ENCODE measurements at regions not wholly inside any gene's neighbourhood (a gene's known extent, or its start where the extent isn't known, plus 50 kb on each side); places are given as distances from the start of the nearest gene placed in this dataset.

DNA sequence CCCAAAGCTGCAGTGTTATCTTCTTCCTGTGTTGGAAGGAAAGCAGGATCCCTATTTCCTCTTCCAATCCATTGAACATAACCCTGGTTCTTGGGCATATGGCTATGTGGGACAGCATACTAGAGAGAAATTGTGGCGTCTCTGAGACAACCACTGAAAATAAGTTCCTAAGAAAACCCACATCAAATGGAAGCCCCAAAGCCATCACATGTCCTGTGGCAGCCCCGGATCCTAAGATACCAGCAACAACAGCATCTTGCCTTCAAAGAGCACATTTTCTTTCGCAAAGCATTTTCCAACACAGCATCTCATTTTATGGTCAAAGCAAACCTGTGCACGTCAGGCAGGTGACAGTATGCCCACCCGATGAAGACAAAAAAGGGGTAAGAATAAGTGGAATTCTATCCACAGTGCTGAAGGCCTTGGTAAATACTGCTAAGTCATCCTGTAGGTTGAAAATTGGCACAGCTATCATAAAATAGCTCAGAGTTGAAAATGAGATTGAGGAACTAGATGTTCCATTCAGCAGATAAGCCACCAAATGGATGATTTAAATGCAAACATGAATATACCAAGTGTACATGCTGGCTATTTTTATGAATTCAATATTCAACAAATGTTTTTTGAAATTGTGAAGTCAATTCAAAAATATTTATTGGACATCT lies 232.2 kb downstream of the DLEU7 start:
- no peaks in the 10 kb centered on the region for H3K27me3 ChIP-seq
- intact Hi-C loops (cut with DNase I) = no loop called here
- no peak overlapping the region for H3K27ac ChIP-seq
- no peaks in the 10 kb centered on the region for H3K4me1 ChIP-seq
- TF ChIP-seq, protein P1, sequence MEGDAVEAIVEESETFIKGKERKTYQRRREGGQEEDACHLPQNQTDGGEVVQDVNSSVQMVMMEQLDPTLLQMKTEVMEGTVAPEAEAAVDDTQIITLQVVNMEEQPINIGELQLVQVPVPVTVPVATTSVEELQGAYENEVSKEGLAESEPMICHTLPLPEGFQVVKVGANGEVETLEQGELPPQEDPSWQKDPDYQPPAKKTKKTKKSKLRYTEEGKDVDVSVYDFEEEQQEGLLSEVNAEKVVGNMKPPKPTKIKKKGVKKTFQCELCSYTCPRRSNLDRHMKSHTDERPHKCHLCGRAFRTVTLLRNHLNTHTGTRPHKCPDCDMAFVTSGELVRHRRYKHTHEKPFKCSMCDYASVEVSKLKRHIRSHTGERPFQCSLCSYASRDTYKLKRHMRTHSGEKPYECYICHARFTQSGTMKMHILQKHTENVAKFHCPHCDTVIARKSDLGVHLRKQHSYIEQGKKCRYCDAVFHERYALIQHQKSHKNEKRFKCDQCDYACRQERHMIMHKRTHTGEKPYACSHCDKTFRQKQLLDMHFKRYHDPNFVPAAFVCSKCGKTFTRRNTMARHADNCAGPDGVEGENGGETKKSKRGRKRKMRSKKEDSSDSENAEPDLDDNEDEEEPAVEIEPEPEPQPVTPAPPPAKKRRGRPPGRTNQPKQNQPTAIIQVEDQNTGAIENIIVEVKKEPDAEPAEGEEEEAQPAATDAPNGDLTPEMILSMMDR (IDR thresholded peaks at IDR 0.05) = no peak
- H3K4me3 ChIP-seq = no peak overlapping the region
- H3K9me3 ChIP-seq = no peaks in the 10 kb centered on the region
- H3K36me3 ChIP-seq = no peaks in the 10 kb centered on the region
- DNase-seq (ENCODE audit: low spot score in 2 of 2) = no peak

DNA sequence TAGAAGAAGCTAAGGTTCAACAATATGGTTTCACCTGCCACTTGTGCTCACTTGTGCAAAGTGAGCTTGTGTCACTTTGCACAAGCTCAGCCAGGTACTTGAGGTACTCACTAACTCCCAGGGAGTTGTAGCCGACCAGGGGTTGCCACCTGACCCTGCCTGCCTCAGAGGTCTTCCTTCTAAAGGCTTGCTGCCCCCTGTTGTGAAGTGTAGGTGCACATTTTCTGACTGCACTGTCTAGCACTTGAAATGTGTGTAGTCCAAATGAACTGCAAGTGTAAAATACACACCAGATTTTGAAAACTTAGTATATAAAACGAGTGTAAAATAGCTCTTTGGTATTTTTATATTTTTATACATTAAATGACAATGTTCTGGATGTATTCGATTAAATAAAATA lies 230.8 kb downstream of the DLEU7 start:
- H3K36me3 ChIP-seq = no peaks in the 10 kb centered on the region
- TF ChIP-seq, protein P1 (IDR thresholded peaks at IDR 0.05) = no peak
- H3K4me1 ChIP-seq = no peaks in the 10 kb centered on the region
- no peaks in the 10 kb centered on the region for H3K27me3 ChIP-seq
- intact Hi-C loops (cut with DNase I) = no loop called here
- no peaks in the 10 kb centered on the region for H3K9me3 ChIP-seq
- H3K4me3 ChIP-seq = no peak overlapping the region
- DNase-seq (ENCODE audit: low spot score in 2 of 2) = no peak
- no peak overlapping the region for H3K27ac ChIP-seq

DNA sequence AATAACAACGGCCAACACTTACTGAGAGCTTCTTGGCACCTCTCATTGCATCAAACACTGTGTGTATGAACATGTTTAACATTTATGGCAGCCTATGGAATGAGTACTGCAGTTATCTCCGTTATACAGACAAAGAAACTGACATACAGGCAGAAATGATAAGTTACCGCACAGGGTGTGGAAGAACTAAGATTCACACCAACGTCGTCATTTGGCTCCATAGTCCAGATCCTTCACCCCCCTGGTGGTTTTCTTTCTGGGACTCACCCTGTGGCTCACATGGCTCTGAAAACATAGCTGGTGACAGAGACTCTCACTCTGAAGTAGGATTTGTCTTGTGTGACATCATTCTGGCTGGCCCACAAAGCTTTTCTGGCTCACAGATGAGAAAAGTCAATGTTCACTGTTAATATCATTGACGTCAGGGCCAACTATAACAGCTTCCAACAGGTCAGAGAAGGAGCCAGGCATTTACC lies 230.1 kb downstream of the DLEU7 start:
- Histone ChIP-seq H3K4me1 (no peaks in the 10 kb centered on the region), H3K27me3 (no peaks in the 10 kb centered on the region), H3K27ac (no peak overlapping the region), H3K36me3 (no peaks in the 10 kb centered on the region), H3K4me3 (no peak overlapping the region), H3K9me3 (no peaks in the 10 kb centered on the region)
- intact Hi-C loops (cut with DNase I) = no loop called here
- DNase-seq (ENCODE audit: low spot score in 2 of 2) = no peak
- TF ChIP-seq, protein P1 (IDR thresholded peaks at IDR 0.05) = no peak

DNA sequence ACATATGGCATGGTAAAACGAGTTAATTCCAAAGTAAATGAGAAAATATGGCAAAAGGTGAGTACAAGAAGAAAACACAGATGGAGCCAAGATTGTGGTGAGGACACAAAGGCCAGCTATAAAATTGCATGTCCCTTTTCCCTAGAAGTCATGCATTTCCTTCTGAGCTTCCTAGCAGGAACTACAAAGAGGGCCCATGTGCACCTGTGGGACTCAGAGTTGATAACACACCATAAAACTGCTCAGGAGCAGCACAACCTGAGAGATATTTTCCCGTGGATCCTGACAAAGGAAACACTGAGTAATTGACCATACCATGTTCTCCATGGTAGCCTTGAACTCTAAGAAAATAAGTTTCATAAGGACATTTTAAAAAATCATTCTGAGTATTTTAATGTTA lies 228.3 kb downstream of the DLEU7 start:
- Histone ChIP-seq H3K9me3 (no peaks in the 10 kb centered on the region), H3K4me3 (no peak overlapping the region), H3K4me1 (no peaks in the 10 kb centered on the region), H3K36me3 (no peaks in the 10 kb centered on the region), H3K27ac (no peak overlapping the region), H3K27me3 (no peaks in the 10 kb centered on the region)
- TF ChIP-seq, protein P1 (IDR thresholded peaks at IDR 0.05) = no peak
- intact Hi-C loops (cut with DNase I) = no loop called here
- DNase-seq (ENCODE audit: low spot score in 2 of 2) = no peak

DNA sequence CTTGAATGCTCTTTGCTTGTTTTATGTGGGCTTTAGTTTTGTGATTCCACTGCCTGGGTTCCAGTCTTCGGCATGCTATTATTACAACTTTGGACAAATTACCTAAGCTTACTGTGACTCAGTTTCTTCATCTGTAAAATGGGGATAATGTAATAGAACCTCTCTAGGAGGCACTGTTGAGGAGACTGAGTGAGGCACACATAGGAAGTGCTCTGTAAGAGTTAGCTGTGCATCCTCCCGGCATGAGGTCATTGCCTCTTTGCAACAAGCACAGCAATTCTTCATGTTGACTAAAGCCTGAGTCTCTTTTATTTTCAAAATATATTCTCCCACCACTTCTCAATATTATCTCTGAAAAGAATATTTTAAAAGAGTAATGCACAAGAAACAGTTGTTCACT lies 227.4 kb downstream of the DLEU7 start:
- no peak overlapping the region for H3K4me3 ChIP-seq
- intact Hi-C loops (cut with DNase I) = no loop called here

More for the DNA sequence above, 227.4 kb downstream of the DLEU7 start:
- no peak for DNase-seq (ENCODE audit: low spot score in 2 of 2)
- TF ChIP-seq, protein P1 (IDR thresholded peaks at IDR 0.05) = no peak
- no peak overlapping the region for H3K27ac ChIP-seq
- no peaks in the 10 kb centered on the region for H3K27me3 ChIP-seq
- no peaks in the 10 kb centered on the region for H3K36me3 ChIP-seq
- no peaks in the 10 kb centered on the region for H3K9me3 ChIP-seq
- no peaks in the 10 kb centered on the region for H3K4me1 ChIP-seq
